GM20000 (cell line): ENCODE measurements at regions not wholly inside any gene's neighbourhood (a gene's known extent, or its start where the extent isn't known, plus 50 kb on each side); places are given as distances from the start of the nearest gene placed in this dataset.

Experiments
- DNase-seq: peaks from one replicate; pipeline ENCODE4 v3.0.0; 2012; ENCODE audit warnings: low spot score
- TF ChIP-seq, protein P1 (sequence below): IDR thresholded peaks from 2 replicates; pipeline ENCODE4 v1.5.1; 2012; ENCODE audit warnings: mild to moderate bottlenecking, control low read depth; ENCODE audit errors: extremely low read depth, missing control alignments

DNA sequence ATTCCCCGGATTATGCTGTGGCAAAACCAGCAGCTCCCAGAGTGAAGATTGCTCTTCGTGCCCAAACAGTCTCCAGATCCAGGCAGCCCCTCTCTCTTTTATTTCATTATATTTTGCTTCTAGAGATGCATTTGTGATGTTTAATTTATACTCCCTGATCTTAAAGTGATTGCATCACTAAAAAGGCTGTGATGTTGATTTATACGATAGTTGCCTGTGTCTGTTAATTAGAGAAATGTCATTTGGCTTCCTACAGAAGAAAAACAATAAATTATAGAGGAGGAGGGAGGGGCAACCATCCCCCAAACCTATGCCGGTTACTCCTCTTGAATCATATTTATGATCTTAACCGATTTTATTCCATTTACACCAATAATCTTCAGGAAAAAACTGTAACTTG, 615.3 kb downstream of the TOX3 start:
- DNase-seq: no peak
- TF ChIP-seq, protein P1, sequence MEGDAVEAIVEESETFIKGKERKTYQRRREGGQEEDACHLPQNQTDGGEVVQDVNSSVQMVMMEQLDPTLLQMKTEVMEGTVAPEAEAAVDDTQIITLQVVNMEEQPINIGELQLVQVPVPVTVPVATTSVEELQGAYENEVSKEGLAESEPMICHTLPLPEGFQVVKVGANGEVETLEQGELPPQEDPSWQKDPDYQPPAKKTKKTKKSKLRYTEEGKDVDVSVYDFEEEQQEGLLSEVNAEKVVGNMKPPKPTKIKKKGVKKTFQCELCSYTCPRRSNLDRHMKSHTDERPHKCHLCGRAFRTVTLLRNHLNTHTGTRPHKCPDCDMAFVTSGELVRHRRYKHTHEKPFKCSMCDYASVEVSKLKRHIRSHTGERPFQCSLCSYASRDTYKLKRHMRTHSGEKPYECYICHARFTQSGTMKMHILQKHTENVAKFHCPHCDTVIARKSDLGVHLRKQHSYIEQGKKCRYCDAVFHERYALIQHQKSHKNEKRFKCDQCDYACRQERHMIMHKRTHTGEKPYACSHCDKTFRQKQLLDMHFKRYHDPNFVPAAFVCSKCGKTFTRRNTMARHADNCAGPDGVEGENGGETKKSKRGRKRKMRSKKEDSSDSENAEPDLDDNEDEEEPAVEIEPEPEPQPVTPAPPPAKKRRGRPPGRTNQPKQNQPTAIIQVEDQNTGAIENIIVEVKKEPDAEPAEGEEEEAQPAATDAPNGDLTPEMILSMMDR: no peak

DNA sequence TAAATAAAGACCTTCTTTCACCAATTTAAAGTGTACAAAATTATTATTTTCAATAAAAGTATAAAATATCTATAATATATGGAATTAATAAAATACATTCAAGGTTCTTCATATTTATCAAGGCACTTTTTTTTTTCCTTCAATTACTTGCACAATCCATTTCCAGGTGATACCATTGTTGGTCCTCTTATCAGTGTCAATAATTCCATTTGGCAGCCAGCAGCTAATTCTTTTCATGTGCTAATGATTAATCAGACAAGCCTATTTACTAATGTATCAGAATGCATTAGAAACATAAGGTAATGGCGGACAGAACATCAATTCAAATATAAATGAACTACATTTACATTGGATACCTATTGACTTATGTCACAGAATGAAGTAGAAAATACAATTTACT, 622.2 kb downstream of the TOX3 start:
- TF ChIP-seq, protein P1: no peak
- DNase-seq: no peak

- DNase-seq: no peak
- TF ChIP-seq, protein P1: no peak
Observed at GRCh38 chr16:51922476-51922875, 624.5 kb downstream of the TOX3 start.

DNA sequence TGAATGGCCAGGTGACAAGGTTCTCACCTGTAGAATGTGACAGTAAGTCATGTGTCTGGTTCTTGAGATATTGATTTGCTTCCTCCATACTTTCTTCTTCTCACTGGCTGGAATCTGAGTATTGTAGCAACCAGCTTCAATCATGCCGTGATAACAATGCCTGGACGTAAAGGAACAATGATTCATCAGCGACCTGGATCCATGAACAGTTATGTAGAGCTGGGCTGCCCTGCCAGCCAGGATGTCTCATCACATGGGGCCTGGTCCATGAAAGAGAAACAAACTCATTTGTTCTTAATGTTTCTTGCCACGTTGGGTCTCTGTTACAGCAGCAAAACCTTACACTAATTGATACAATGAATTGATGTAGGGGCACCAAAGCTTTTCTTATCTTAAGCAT, 627.2 kb downstream of the TOX3 start:
- no peak for DNase-seq
- TF ChIP-seq, protein P1: no peak

- TF ChIP-seq, protein P1: no peak
- DNase-seq: no peak
Observed at GRCh38 chr16:51916814-51917213, 630.1 kb downstream of the TOX3 start.

GRCh38 chr16:51916231-51916630, 630.7 kb downstream of the TOX3 start:
- TF ChIP-seq, protein P1: no peak
- no peak for DNase-seq

DNA sequence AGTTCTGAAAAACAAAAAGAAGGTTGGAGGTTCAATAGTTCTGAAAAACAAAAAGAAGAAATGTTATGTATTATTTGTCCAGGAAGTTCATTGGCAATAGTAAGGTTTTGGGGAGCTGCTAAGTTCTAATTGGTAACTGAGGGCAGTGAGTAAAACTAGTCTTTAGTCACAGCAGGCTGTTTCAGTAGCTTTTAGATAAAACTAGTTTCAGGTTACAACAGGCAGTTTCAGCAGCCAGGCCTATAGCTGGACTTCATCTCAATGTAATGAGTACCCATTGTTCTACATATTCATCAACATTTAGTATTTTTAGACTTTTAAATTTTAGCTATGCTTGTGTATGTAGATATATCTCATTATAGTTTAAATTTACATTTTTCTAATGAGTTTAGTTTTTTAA, 639.3 kb downstream of the TOX3 start:
- DNase-seq: no peak
- TF ChIP-seq, protein P1: no peak

GRCh38 chr16:51900221-51900780, 646.6 kb downstream of the TOX3 start:
- DNase-seq: no peak
- TF ChIP-seq, protein P1: no peak
